Right atrium auricular region (tissue), 2 donors: ENCODE measurements at regions not wholly inside any gene's neighbourhood (a gene's known extent, or its start where the extent isn't known, plus 50 kb on each side); places are given as distances from the start of the nearest gene placed in this dataset.
"Not testable (repeated sequence)": the region's sequence is repeated elsewhere in the genome, so short reads cannot be mapped to it uniquely, and the experiment has no call there.

Source experiments
- DNase-seq: peaks from one replicate; pipeline ENCODE4 v3.0.0-alpha.2; 2019; ENCODE audit warnings: low spot score
- H3K27ac ChIP-seq, 2 donors: fragments of 200-600 bp; sonication (generic); 1 replicate in 1 of 2; 2 replicates in 1 of 2; pipeline ENCODE4 v1.5.1; 2016 to 2019
- H3K27me3 ChIP-seq, 2 donors: fragments of 200-600 bp; sonication (generic); one replicate each; pipeline versions ENCODE4 v1.5.1 to v1.6.0; 2017 to 2019
- H3K36me3 ChIP-seq: fragments of 200-600 bp; sonication (generic); one replicate; pipeline ENCODE4 v1.5.1; 2016
- H3K4me1 ChIP-seq, 2 donors: fragments of 200-600 bp; sonication (generic); one replicate each; pipeline versions ENCODE4 v1.5.1 to v1.6.0; 2017 to 2019
- H3K4me3 ChIP-seq, 2 donors: fragments of 200-600 bp; sonication (generic); 1 replicate in 1 of 2; 2 replicates in 1 of 2; pipeline ENCODE4 v1.5.1; 2017 to 2019; ENCODE audit warnings: mild to moderate bottlenecking in 1 of 2, moderate library complexity in 1 of 2
- H3K9me3 ChIP-seq, 2 donors: fragments of 200-600 bp; sonication (generic); one replicate each; pipeline ENCODE4 v1.5.1; 2019
- TF ChIP-seq, protein P1 (sequence below), 2 donors: fragments of 200-600 bp; sonication (generic); IDR thresholded peaks; one replicate each; pipeline ENCODE4 v1.5.1; 2019; ENCODE audit warnings: antibody characterized with exemption in 2 of 2

DNA sequence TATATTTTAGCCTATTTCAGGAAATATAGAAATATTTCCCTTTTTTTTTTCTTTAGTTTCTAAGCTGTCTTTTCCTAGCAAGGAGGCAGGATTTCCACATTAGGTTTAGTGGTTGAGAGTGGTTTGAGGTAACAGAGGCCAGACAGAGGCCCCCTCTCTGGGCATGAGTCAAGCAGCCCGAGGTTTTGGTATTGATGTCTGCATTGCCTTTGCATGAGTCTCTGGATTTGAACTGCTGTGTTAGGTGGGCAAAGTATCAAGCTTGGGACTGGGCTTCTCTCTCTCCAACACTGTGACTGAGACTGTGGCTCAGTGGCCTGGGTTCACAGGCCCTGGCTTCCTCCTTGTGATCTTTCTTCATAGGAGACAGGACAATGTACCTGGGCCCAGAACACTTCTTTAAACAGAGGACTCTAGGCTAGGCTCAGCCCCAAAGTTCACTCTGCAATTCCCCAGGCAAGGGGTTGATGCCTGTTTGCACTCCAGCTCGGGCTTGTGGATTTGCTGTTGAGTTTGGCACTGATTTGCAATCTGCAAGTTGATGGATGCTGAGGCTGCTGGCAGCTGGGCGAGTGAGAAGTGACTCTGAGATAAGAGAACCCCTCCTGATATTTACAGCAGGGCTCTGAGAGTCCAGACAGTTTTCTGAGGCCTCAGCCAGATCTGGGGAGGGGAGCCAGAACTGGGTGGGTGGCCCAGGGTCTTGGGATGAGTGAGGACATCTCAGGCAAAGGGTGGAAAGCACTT lies 271.2 kb downstream of the EN1 start:
- H3K27me3 ChIP-seq, result no peaks in the 10 kb centered on the region

GRCh38 chr2:118572380-118572779 lies 275.1 kb downstream of the EN1 start:
- DNase-seq, H3K9me3 ChIP-seq, H3K27ac ChIP-seq, H3K36me3 ChIP-seq, H3K27me3 ChIP-seq, H3K4me3 ChIP-seq: not testable (repeated sequence)
- H3K4me1 ChIP-seq, result peaks cover 0 to 14% of the 10 kb centered on the region in 2 donors

More for the DNA sequence above, 271.2 kb downstream of the EN1 start:
- Histone ChIP-seq H3K36me3 (no peaks in the 10 kb centered on the region), H3K4me1 (peaks cover 0 to 10% of the 10 kb centered on the region in 2 donors), H3K27ac (no peak overlapping the region), H3K9me3 (no peaks in the 10 kb centered on the region), H3K4me3 (no peak overlapping the region)
- TF ChIP-seq, protein P1, sequence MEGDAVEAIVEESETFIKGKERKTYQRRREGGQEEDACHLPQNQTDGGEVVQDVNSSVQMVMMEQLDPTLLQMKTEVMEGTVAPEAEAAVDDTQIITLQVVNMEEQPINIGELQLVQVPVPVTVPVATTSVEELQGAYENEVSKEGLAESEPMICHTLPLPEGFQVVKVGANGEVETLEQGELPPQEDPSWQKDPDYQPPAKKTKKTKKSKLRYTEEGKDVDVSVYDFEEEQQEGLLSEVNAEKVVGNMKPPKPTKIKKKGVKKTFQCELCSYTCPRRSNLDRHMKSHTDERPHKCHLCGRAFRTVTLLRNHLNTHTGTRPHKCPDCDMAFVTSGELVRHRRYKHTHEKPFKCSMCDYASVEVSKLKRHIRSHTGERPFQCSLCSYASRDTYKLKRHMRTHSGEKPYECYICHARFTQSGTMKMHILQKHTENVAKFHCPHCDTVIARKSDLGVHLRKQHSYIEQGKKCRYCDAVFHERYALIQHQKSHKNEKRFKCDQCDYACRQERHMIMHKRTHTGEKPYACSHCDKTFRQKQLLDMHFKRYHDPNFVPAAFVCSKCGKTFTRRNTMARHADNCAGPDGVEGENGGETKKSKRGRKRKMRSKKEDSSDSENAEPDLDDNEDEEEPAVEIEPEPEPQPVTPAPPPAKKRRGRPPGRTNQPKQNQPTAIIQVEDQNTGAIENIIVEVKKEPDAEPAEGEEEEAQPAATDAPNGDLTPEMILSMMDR (IDR thresholded peaks at IDR 0.05), result no peak
- no peak for DNase-seq

GRCh38 chr2:118569876-118570535 lies 277.4 kb downstream of the EN1 start:
- peaks cover 0 to 5% of the 10 kb centered on the region in 2 donors for H3K4me1 ChIP-seq
- no peaks in the 10 kb centered on the region for H3K9me3 ChIP-seq
- TF ChIP-seq, protein P1 (IDR thresholded peaks at IDR 0.05), result no peak
- H3K27ac ChIP-seq, result no peak overlapping the region
- H3K36me3 ChIP-seq, result no peaks in the 10 kb centered on the region
- no peak for DNase-seq
- H3K4me3 ChIP-seq, result no peak overlapping the region
- H3K27me3 ChIP-seq, result no peaks in the 10 kb centered on the region

DNA sequence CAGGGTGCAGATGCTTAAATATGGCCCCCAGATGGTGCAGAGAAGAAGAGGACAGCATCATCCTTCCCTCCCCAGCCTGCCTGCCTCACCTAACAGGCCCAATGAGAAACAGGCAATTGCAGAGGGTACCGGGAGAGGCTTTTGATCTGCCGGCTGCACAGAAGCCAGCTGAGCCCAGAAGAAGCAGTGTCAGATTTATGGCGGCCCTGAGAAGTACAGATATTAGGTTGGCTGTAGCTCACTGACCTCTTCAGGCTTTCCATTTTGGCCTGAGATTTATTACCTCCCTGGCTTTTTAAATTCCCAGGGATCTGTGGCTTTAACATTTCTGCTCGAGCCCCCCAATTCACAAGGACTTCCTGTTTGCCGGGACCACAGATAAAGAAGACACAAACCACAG lies 278.7 kb downstream of the EN1 start:
- Histone ChIP-seq H3K4me1 (peaks cover 0 to 5% of the 10 kb centered on the region in 2 donors), H3K27me3 (no peaks in the 10 kb centered on the region), H3K27ac (no peak overlapping the region), H3K9me3 (no peaks in the 10 kb centered on the region), H3K4me3 (no peak overlapping the region), H3K36me3 (no peaks in the 10 kb centered on the region)
- TF ChIP-seq, protein P1 (IDR thresholded peaks at IDR 0.05), result no peak
- no peak for DNase-seq

DNA sequence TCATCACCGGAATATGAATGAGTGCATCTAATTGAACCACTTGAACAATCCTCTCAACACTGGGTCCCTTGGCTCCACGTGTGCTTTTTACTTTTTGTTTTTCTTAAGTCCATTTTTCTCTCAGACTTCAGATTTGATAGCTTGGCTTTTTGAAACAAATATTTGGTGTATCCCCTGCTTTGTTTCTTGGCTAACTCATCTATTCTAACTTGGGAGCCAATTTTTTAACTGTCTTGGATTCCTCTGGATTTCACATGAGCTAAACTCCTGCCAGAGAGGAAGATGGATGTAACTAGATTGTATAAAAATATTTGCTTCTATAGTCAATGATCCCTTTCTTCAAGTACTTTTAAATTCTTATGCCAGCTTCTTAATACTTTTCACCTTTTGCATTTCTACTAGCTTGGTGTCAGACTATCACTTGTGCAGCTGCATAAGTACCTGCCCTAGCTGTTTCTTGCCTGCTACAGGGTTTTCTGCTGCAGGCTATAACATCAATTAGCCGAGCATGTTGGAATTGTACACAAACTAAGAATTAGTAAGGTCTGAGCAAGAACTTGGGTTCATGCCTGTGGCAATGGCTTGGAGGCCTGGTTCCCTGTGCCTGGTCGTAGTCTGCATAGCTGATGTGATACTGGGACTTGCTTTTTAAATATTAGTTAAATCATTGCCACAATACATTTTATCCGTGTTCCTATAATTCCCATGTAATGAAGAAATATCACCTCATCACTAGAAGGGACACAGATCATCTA lies 281.5 kb downstream of the EN1 start:
- Histone ChIP-seq H3K27me3 (no peaks in the 10 kb centered on the region), H3K9me3 (no peaks in the 10 kb centered on the region), H3K4me3 (no peak overlapping the region), H3K27ac (no peak overlapping the region), H3K4me1 (peaks cover 0 to 5% of the 10 kb centered on the region in 2 donors), H3K36me3 (no peaks in the 10 kb centered on the region)
- DNase-seq, result no peak
- TF ChIP-seq, protein P1 (IDR thresholded peaks at IDR 0.05), result no peak

DNA sequence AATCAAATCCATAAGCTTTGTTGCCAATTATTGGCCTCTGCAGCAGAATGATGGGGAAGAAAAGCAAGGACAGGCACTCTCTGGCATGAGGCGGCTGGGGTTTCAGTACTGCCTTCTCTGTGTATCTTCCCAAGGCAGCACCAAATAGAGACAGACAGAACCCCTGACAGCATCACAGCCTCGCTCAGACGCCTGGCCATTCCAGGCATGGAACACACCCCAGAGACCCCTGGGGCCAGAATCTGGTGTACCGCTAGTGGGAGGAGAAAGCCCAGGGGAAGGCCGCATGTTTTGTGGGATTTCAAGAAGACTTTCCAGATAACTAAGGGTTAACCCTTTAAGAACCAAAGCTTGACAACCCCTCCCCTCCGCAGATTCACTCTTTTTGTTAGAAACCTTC lies 282.1 kb downstream of the EN1 start:
- H3K27ac ChIP-seq, result no peak overlapping the region
- DNase-seq, result no peak
- H3K4me3 ChIP-seq, result no peak overlapping the region
- H3K27me3 ChIP-seq, result no peaks in the 10 kb centered on the region
- peaks cover 0 to under 1% of the 10 kb centered on the region in 2 donors for H3K4me1 ChIP-seq
- TF ChIP-seq, protein P1 (IDR thresholded peaks at IDR 0.05), result no peak
- no peaks in the 10 kb centered on the region for H3K36me3 ChIP-seq
- H3K9me3 ChIP-seq, result no peaks in the 10 kb centered on the region
